ENCODE measurements at regions not wholly inside any gene's neighbourhood (a gene's known extent, or its start where the extent isn't known, plus 50 kb on each side); places are given as distances from the start of the nearest gene placed in this dataset.

DNA sequence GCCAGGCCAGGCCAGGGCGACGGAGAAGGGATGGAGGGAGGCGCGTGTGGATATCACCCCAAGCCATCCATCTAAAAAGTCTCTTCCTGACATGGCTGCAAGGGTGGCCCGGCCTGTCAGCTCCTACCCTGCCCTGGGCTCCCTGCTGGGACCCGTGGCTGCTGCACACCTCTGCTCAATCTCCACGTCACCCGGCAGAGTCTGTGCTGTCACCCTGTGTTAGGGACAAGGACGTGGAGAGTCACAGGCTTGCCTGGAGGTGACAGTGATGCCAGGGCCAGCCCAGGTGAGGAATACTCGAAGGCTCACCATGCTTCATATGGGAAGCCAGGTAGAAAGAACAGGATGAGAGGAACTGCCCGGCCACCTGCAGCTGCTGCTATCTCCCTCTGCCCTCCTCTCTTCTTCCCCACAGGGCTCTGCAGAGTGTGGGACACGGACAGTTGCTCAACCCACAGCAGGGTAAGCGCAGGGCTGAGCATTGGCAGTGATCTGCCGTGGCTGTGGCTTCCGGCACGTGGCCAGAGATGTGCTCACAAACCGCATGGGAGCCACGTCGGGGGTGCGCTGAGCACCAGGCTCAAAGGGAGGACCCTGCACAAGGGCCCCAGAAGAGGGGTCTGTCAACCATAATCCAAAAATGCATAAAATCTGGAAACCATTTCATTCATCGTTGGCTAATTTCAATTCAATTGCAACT lies 214.3 kb downstream of the DLL1 start:
- FAIRE-seq (no peak), DNase-seq (ENCODE audit: insufficient read length, low spot score) (no peak)
- TF ChIP-seq, protein P1, sequence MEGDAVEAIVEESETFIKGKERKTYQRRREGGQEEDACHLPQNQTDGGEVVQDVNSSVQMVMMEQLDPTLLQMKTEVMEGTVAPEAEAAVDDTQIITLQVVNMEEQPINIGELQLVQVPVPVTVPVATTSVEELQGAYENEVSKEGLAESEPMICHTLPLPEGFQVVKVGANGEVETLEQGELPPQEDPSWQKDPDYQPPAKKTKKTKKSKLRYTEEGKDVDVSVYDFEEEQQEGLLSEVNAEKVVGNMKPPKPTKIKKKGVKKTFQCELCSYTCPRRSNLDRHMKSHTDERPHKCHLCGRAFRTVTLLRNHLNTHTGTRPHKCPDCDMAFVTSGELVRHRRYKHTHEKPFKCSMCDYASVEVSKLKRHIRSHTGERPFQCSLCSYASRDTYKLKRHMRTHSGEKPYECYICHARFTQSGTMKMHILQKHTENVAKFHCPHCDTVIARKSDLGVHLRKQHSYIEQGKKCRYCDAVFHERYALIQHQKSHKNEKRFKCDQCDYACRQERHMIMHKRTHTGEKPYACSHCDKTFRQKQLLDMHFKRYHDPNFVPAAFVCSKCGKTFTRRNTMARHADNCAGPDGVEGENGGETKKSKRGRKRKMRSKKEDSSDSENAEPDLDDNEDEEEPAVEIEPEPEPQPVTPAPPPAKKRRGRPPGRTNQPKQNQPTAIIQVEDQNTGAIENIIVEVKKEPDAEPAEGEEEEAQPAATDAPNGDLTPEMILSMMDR (IDR thresholded peaks at IDR 0.05; ENCODE audit: insufficient read depth, missing control alignments), result no peak

GRCh38 chr6:170075659-170076223 lies 215.1 kb downstream of the DLL1 start:
- DNase-seq (ENCODE audit: insufficient read length, low spot score) (no peak), FAIRE-seq (no peak)
- TF ChIP-seq, protein P1 (IDR thresholded peaks at IDR 0.05; ENCODE audit: insufficient read depth, missing control alignments), result no peak

DNA sequence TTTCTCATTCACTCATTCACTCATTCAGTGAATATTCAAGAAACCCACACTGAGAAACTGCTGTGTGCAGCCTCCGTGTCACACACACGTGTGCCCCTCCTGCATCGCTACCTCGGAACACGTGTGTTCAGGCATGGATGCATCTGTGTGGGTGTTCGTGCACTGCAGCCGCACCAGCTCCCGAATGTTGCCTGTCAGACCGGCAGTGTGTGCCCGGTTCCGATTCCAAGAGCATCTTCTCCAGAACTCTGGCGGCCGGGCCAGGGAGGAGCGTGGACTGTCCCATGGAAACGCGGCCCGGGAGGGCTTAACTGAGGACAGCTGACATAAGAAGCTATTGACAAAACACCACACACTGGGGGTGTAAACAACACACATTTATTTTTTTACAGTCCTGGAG lies 216.0 kb downstream of the DLL1 start:
- no peak for DNase-seq (ENCODE audit: insufficient read length, low spot score)
- no peak for FAIRE-seq
- TF ChIP-seq, protein P1 (IDR thresholded peaks at IDR 0.05; ENCODE audit: insufficient read depth, missing control alignments), result no peak

DNA sequence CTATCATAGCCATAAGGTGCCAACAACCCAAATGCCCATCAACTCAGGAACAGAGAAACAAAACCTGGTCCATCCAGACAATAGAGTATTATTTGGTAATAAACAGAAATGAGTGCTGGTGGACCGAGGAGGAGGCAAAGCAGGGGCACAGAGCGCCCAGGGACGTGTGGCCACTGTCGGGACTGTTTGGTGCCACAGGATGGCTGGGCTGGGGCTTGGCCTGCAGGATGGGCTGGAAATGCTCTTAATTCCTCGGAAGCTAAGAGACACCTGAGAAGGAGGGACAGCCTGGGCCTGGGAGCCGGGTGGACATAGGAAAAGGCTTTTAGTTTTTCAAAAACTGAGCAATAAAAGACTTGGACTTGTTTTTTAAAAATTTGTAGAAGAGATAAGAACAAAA lies 216.4 kb downstream of the DLL1 start:
- DNase-seq (ENCODE audit: insufficient read length, low spot score) (no peak), FAIRE-seq (no peak)
- TF ChIP-seq, protein P1 (IDR thresholded peaks at IDR 0.05; ENCODE audit: insufficient read depth, missing control alignments), result no peak

DNA sequence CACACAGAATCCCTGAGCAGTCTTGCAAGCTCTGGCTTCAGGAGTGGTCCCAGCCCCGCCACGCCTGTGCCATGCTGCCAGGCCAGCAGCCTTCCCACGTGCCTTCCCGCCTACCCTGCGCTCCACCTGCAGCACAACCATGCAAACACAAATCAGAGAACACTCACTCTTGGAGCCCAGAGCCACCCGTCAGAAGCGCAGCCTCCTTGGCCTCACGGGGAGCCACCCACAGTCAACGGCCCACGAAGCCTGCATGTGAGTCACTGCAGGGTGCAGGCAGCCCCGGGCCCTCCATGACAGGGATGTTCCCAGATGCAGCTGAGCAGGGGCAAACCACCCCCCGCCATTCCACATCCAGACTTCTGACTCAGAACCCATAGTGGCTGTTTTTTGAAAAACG lies 217.0 kb downstream of the DLL1 start:
- no peak for FAIRE-seq

GRCh38 chr6:170072246-170072645 lies 218.6 kb downstream of the DLL1 start:
- TF ChIP-seq, protein P1 (IDR thresholded peaks at IDR 0.05; ENCODE audit: insufficient read depth, missing control alignments), result no peak
- no peak for FAIRE-seq

More for the DNA sequence above, 217.0 kb downstream of the DLL1 start:
- TF ChIP-seq, protein P1 (IDR thresholded peaks at IDR 0.05; ENCODE audit: insufficient read depth, missing control alignments), result no peak
- DNase-seq (ENCODE audit: insufficient read length, low spot score), result no peak

DNA sequence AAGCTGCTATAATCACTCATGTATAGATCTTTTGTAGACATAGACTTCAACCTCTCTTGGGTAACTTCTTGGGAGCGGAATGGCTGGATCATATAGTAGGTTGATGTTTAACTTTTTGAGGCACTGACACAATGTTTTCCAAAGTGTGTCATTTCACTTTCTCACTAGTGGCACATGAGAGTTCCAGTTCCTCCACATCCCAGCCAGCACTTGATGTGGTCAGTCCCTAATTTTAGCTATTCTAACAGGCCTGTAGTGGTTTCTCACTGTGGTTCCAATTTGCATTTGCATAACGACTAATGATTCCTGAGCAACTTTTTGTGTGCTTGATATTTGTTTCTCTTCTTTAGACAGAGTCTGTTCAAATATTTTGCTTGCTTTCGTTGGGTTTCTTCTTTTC lies 221.3 kb downstream of the DLL1 start:
- TF ChIP-seq, protein P1 (IDR thresholded peaks at IDR 0.05; ENCODE audit: insufficient read depth, missing control alignments), result no peak
- FAIRE-seq (no peak), DNase-seq (ENCODE audit: insufficient read length, low spot score) (no peak)

More at GRCh38 chr6:170072246-170072645, 218.6 kb downstream of the DLL1 start:
- DNase-seq (ENCODE audit: insufficient read length, low spot score), result no peak
